GM13977 (cell line): ENCODE measurements at regions not wholly inside any gene's neighbourhood (a gene's known extent, or its start where the extent isn't known, plus 50 kb on each side); places are given as distances from the start of the nearest gene placed in this dataset.
"Not testable (repeated sequence)": the region's sequence is repeated elsewhere in the genome, so short reads cannot be mapped to it uniquely, and the experiment has no call there.

Source experiments
- DNase-seq: peaks from one replicate; pipeline ENCODE4 v3.0.0; 2012; ENCODE audit warnings: low spot score
- in situ Hi-C: fragments of 300-500 bp; cut with MboI; formaldehyde crosslinking; loops from one replicate; pipeline ENCODE4 v1.12.0; 2022; ENCODE audit warnings: low sequenced_read_pairs, low pct_unique_long_range_greater_than_20kb, mixed read lengths, inconsistent platforms; ENCODE audit not compliant: unreplicated experiment
- TF ChIP-seq, protein P1 (sequence below): IDR thresholded peaks from 2 replicates; pipeline ENCODE4 v1.5.1; 2012; ENCODE audit warnings: mild to moderate bottlenecking, control low read depth; ENCODE audit not compliant: insufficient read depth; ENCODE audit errors: extremely low read depth, missing control alignments

DNA sequence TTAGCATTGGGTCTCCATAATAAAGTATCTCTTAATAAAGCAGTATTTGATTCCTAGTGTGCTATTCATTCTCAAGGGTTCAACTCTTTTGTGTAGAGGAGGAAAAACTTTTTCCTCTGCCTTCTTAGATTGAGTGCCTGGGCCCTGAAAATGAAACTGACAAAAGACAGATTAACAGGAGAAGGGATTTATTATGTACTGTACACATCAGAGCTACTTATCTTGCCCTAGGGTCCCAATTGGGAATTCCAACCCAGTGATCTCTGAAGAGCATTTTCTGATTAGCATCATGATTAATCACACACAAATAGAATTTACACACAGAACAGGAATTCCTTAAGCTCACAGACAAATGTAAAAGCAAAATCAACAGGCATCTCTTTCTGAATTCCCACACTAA, 128.9 kb downstream of the CD164 start:
- no peak for DNase-seq
- in situ Hi-C loops: no loop called here
- TF ChIP-seq, protein P1, sequence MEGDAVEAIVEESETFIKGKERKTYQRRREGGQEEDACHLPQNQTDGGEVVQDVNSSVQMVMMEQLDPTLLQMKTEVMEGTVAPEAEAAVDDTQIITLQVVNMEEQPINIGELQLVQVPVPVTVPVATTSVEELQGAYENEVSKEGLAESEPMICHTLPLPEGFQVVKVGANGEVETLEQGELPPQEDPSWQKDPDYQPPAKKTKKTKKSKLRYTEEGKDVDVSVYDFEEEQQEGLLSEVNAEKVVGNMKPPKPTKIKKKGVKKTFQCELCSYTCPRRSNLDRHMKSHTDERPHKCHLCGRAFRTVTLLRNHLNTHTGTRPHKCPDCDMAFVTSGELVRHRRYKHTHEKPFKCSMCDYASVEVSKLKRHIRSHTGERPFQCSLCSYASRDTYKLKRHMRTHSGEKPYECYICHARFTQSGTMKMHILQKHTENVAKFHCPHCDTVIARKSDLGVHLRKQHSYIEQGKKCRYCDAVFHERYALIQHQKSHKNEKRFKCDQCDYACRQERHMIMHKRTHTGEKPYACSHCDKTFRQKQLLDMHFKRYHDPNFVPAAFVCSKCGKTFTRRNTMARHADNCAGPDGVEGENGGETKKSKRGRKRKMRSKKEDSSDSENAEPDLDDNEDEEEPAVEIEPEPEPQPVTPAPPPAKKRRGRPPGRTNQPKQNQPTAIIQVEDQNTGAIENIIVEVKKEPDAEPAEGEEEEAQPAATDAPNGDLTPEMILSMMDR: no peak

DNA sequence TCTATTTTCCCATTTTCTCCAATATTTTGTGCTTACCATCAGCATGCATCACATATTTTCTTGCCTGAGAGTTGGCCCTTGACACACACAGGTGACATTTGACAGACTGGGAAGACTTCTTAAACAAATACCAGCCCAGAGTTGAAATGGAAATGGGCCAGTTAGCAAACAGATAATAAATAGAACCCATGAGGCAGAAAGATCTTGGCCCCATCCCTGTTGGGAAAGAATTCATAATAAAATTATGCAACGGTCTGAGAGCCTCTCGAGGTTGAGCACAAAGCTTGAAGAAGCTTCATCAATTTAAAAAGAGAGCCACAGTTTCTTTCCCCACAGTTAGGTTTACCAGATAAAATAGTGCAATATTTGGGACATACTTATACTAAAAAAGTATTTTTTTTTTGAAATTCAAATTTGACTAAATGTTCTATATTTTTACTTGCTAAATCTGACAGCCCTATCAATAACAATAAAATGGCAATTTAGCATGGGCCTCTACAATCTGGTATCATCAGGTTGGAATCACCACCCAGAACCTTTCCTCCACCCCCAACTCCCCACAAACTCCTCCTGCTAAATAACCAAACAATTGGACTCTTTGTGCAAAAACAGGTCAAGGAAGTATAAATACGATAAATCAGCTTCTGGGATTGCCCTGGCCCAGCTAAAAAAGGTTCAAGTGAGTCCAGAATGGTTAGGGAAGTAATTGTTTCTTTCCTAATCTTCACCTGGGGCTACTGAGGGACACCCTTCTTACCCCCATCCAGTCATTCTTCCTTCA, 129.8 kb downstream of the CD164 start:
- in situ Hi-C loops: no loop called here
- TF ChIP-seq, protein P1: no peak
- no peak for DNase-seq

DNA sequence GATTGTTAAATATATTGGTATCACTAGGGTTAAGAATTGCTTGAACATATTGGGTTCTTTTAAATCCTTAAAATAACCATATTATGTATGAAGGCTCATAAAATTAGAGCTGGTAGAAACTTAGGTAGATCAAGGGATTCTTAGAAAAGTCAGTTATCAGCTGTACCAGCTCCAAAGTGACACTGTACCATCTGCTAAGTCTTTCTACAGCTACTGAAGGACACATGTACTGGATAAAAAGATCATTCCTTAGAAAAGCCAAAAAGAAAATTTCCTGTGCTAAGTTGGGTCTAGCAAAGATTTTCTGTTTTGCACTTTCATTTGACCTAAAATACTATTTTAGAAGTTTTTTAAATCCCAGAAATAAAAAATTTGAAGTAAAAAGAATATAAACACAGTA, 130.4 kb downstream of the CD164 start:
- no peak for DNase-seq
- in situ Hi-C loops: no loop called here
- TF ChIP-seq, protein P1: no peak

GRCh38 chr6:109250544-109251156, 131.6 kb downstream of the CD164 start:
- in situ Hi-C loops: not testable (repeated sequence)

DNA sequence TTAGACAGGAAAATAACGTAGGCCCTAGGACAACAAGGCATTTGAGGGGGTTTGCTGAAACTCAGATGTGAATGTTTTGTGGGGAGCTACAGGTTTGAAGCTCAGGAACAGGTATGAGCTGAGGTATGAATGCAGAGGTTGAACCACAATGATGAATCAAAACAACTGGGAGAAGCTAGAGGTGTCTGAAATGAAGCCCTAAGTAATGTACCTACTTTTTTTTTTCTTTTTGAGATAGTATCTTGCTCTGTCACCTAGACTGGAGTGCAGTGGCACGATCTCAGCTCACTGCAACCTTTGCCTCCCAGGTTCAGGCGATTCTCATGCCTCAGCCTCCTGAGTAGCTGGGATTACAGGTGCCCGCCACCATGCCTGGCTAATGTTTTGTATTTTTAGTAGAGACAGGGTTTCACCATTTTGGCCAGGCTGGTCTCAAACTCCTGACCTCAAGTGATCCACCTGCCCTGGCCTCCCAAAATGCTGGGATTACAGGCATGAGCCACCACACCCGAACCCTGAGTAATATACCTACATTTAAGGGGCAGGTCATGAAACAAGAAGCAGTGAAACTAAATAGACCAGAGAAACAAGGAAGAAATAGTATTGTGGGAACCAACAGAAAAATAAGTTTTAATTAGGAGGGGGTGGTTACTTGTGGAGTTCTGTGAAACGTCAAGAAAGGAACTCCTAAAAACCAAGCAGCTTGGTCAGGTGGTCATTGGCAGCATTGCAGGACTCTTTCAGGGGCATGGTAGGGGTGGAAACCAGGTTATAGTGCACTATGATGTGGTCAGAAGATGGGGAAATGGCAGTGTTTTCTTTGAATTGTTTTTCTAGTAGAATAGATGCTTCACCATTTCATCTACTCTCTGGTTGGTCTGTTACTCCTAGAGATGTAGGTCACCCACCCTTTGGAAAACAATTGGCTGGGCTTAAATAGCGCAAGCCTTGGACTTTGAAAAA, 138.1 kb downstream of the CD164 start:
- TF ChIP-seq, protein P1: no peak
- in situ Hi-C loops: no loop called here
- DNase-seq: no peak

More at GRCh38 chr6:109250544-109251156, 131.6 kb downstream of the CD164 start:
- not testable (repeated sequence) for DNase-seq

- TF ChIP-seq, protein P1: no peak
- no peak for DNase-seq
- in situ Hi-C loops: no loop called here
Measured at GRCh38 chr6:109242925-109243324, 139.3 kb downstream of the CD164 start.
